HepG2 (cell line): ENCODE measurements at regions not wholly inside any gene's neighbourhood (a gene's known extent, or its start where the extent isn't known, plus 50 kb on each side); places are given as distances from the start of the nearest gene placed in this dataset.

Experiments used
- ATAC-seq: fragments of 200-7000 bp; cut with Tn5 transposase; 3 replicates; pipeline ENCODE4 v1.9.1; 2020; ENCODE audit warnings: mild to moderate bottlenecking, moderate library complexity
- BruUV-seq: library from RNA; stranded (reverse); fragments of 400-500 nt; replicated peaks from 2 replicates; lab custom pipeline; 2021; lab: Mats Ljungman, UMichigan
- CTCF ChIA-PET: fragments of 300-600 bp; formaldehyde crosslinking; extraction: SDS; loops from one replicate; lab custom pipeline; 2021; ENCODE audit warnings: low total read pairs, inconsistent platforms, low intra/inter-chr PET ratio; lab: Yijun Ruan, JAX
- POLR2A ChIA-PET: fragments of 350-600 bp; sonication (Branson Sonifier 250); formaldehyde crosslinking; loops from one replicate; lab custom pipeline; 2020; ENCODE audit warnings: antibody characterized with exemption, inconsistent platforms; lab: Yijun Ruan, JAX
- DNase-seq: peaks from one replicate; pipeline ENCODE4 v3.0.0-alpha.2; 2015; ENCODE audit warnings: low spot score
- FAIRE-seq: peaks from 3 replicates; lab custom pipeline; 2011; peaks lifted over from hg19 to GRCh38; lab: Jason Lieb, UNC
- H2AFZ ChIP-seq: one replicate; pipeline ENCODE4 v1.6.1; 2011; ENCODE audit warnings: low read length, inconsistent platforms
- H3K27ac ChIP-seq: fragments of 300-600 bp; 3 replicates; pipeline ENCODE4 v1.8.0; 2011; ENCODE audit warnings: mixed run types, mild to moderate bottlenecking, mixed read lengths, low read length, inconsistent platforms; ENCODE audit not compliant: insufficient read depth; ENCODE audit errors: extremely low read length
- H3K27me3 ChIP-seq, 2 experiments: fragments of 200-600 bp in 1 of 2; 2 replicates in 1 of 2; 3 replicates in 1 of 2; pipeline versions ENCODE4 v1.6.0 to v1.8.0; 2011; ENCODE audit warnings: low read length in 2 of 2, mild to moderate bottlenecking in 2 of 2, moderate library complexity in 2 of 2, inconsistent platforms in 1 of 2; ENCODE audit not compliant: insufficient read depth in 2 of 2, control insufficient read depth in 1 of 2
- H3K36me3 ChIP-seq, 2 experiments: fragments of 200-600 bp in 1 of 2; replicated peaks in 1 of 2; 2 replicates in 1 of 2; 3 replicates in 1 of 2; pipeline versions ENCODE4 v1.5.1 to v1.8.0; 2011; ENCODE audit warnings: low read length in 2 of 2, inconsistent platforms in 1 of 2; ENCODE audit not compliant: insufficient read depth in 2 of 2, control insufficient read depth in 1 of 2
- H3K4me1 ChIP-seq: 2 replicates; pipeline ENCODE4 v1.5.1; 2012; ENCODE audit warnings: low read length, inconsistent platforms; ENCODE audit not compliant: insufficient read depth
- H3K4me2 ChIP-seq: 2 replicates; pipeline ENCODE4 v1.6.0; 2011; ENCODE audit warnings: low read depth, low read length, inconsistent platforms
- H3K4me3 ChIP-seq, 3 experiments: fragments of 200-600 bp in 1 of 3; sonication (generic), shearing (Covaris generic) in 1 of 3; replicated peaks in 1 of 3; 2 replicates each; pipeline ENCODE4 v1.5.1; 2011 to 2016; ENCODE audit warnings: low read length in 3 of 3, inconsistent platforms in 2 of 3, low read depth in 2 of 3, mild to moderate bottlenecking in 2 of 3, control low read depth in 1 of 3, mixed read lengths in 1 of 3; ENCODE audit not compliant: insufficient read depth in 1 of 3
- H3K79me2 ChIP-seq: one replicate; pipeline ENCODE4 v1.6.1; 2011; ENCODE audit warnings: low read length, inconsistent platforms; ENCODE audit not compliant: insufficient read depth
- H3K9ac ChIP-seq: 2 replicates; pipeline ENCODE4 v1.6.0; 2011; ENCODE audit warnings: mild to moderate bottlenecking, low read depth, low read length, inconsistent platforms; ENCODE audit not compliant: insufficient read depth
- H3K9me3 ChIP-seq: 2 replicates; pipeline ENCODE4 v1.5.1; 2012; ENCODE audit warnings: mild to moderate bottlenecking, low read length
- H4K20me1 ChIP-seq: 2 replicates; pipeline ENCODE4 v1.6.0; 2011; ENCODE audit warnings: inconsistent platforms, mild to moderate bottlenecking, low read length, moderate library complexity; ENCODE audit not compliant: insufficient read depth
- GLMP ChIP-seq: sonication (generic); formaldehyde crosslinking; IDR thresholded peaks from 2 replicates; pipeline ENCODE4 v1.9.0; 2021; ENCODE audit warnings: missing genetic modification reagents, mild to moderate bottlenecking, borderline replicate concordance
- GTF2F1 ChIP-seq: fragments of 150-350 bp; IDR thresholded peaks from 2 replicates; pipeline ENCODE4 v1.6.1; 2014; ENCODE audit warnings: low read length
- NFE2 ChIP-seq: sonication (generic); formaldehyde crosslinking; IDR thresholded peaks from 2 replicates; pipeline ENCODE4 v1.4.0; 2020; ENCODE audit warnings: missing genetic modification reagents
- NFE2L2 ChIP-seq: fragments of 150-350 bp; IDR thresholded peaks from 2 replicates; pipeline ENCODE4 v1.6.1; 2014; ENCODE audit warnings: low read length
- POLR2A ChIP-seq, 2 experiments: IDR thresholded peaks; 2 replicates each; pipeline ENCODE4 v1.6.1; 2011; ENCODE audit warnings: low read depth in 2 of 2, low read length in 2 of 2, mild to moderate bottlenecking in 1 of 2, moderate library complexity in 1 of 2; ENCODE audit not compliant: insufficient read depth in 1 of 2
- STAG1 ChIP-seq: sonication (generic); formaldehyde crosslinking; IDR thresholded peaks from 2 replicates; pipeline ENCODE4 v1.4.0; 2020; ENCODE audit warnings: missing genetic modification reagents
- ZNF619 ChIP-seq: sonication (generic); formaldehyde crosslinking; IDR thresholded peaks from 2 replicates; pipeline ENCODE4 v1.4.0; 2020; ENCODE audit warnings: mild to moderate bottlenecking, missing genetic modification reagents
- WGBS: methylation state at CpG from one replicate; pipeline ENCODE4 v1.1.6; 2017; ENCODE audit warnings: low lambda C conversion rate; 5-methylcytosine and 5-hydroxymethylcytosine counted together
- in situ Hi-C: cut with HindIII; loops from 2 replicates; pipeline ENCODE4 v1.10.0; 2017; ENCODE audit warnings: low pct_unique_long_range_greater_than_20kb; ENCODE audit not compliant: extremely low pct_ligation_motif_present
- intact Hi-C: fragments of 100-400 bp; cut with micrococcal nuclease; formaldehyde crosslinking; loops from one replicate; pipeline ENCODE4 v1.10.0; 2022; ENCODE audit not compliant: unreplicated experiment
- TF ChIP-seq, protein P1 (sequence below): sonication (generic); formaldehyde crosslinking; IDR thresholded peaks from 2 replicates; pipeline ENCODE4 v1.5.0; 2020; ENCODE audit warnings: mild to moderate bottlenecking, missing genetic modification reagents, moderate library complexity

- in situ Hi-C loops (no loop called here), intact Hi-C loops (no loop called here)
- POLR2A ChIA-PET: no interaction called here
- Histone ChIP-seq H3K27ac (no peak overlapping the region), H3K4me2 (no peak overlapping the region), H3K36me3 (no peaks in the 10 kb centered on the region), H3K4me3 (no peak overlapping the region), H3K27me3 (no peaks in the 10 kb centered on the region), H4K20me1 (no peaks in the 10 kb centered on the region), H3K4me1 (no peaks in the 10 kb centered on the region), H3K9me3 (no peaks in the 10 kb centered on the region), H3K79me2 (no peaks in the 10 kb centered on the region), H2AFZ (no peak overlapping the region), H3K9ac (no peak overlapping the region)
- no TSS peak for BruUV-seq
- WGBS: 0% methylated on average over 2 of the region's 2 CpGs
- peak; percentile 12 for FAIRE-seq
- DNase-seq: peak; percentile 6
- ATAC-seq: no peak
- TF ChIP-seq STAG1 (CRISPR knock-in tag): peak; percentile 60
- TF ChIP-seq GTF2F1: no peak
- TF ChIP-seq POLR2A (IDR thresholded peaks at IDR 0.05; ENCODE audit: insufficient read depth in 1 of 2, low read depth in 2 of 2, low read length in 2 of 2): no peak
- TF ChIP-seq, protein P1, sequence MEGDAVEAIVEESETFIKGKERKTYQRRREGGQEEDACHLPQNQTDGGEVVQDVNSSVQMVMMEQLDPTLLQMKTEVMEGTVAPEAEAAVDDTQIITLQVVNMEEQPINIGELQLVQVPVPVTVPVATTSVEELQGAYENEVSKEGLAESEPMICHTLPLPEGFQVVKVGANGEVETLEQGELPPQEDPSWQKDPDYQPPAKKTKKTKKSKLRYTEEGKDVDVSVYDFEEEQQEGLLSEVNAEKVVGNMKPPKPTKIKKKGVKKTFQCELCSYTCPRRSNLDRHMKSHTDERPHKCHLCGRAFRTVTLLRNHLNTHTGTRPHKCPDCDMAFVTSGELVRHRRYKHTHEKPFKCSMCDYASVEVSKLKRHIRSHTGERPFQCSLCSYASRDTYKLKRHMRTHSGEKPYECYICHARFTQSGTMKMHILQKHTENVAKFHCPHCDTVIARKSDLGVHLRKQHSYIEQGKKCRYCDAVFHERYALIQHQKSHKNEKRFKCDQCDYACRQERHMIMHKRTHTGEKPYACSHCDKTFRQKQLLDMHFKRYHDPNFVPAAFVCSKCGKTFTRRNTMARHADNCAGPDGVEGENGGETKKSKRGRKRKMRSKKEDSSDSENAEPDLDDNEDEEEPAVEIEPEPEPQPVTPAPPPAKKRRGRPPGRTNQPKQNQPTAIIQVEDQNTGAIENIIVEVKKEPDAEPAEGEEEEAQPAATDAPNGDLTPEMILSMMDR (CRISPR knock-in tag): peak; percentile 58
- CTCF ChIA-PET: no interaction called here
Observed at GRCh38 chr9:12464910-12465512, 228.2 kb upstream of the TYRP1 start.

DNA sequence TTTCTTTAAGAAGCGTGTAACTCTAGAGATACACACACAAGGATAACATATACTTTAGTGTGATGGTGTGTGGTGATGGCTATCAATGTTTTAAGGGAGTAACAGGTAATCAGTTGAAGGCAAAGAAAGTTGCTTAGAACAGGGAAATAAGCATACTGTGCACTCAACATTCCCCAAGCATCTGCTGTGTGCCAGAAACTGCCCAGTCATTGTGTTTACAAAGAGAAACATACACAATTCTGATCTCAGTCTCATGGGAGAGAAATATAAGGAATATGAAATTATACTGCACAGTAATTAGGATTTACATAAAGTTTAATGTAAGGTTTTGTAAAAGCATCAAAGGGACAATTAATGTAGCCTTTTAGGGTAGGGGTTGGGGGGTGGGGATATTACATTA lies 224.1 kb upstream of the TYRP1 start:
- Histone ChIP-seq H3K4me1 (no peaks in the 10 kb centered on the region), H3K27me3 (no peaks in the 10 kb centered on the region), H3K4me3 (no peak overlapping the region), H3K9ac (no peak overlapping the region), H3K36me3 (no peaks in the 10 kb centered on the region), H3K4me2 (no peak overlapping the region), H3K27ac (no peak overlapping the region), H4K20me1 (no peaks in the 10 kb centered on the region), H2AFZ (no peak overlapping the region)
- CTCF ChIA-PET: no interaction called here
- no peak for DNase-seq
- TF ChIP-seq NFE2L2 (peak; percentile 74), NFE2 (CRISPR knock-in tag) (peak; percentile 22; the same call in 1 of the 2 replicates), ZNF619 (no peak), GLMP (CRISPR knock-in tag) (no peak)
- TF ChIP-seq, all 625 proteins: peak for 2
- Histone ChIP-seq H3K79me2 (no peaks in the 10 kb centered on the region), H3K9me3 (no peaks in the 10 kb centered on the region)
- POLR2A ChIA-PET: no interaction called here
- in situ Hi-C loops (no loop called here), intact Hi-C loops (no loop called here)
- ATAC-seq (no peak), FAIRE-seq (no peak)
- BruUV-seq: no TSS peak
- 9% methylated on average over 1 of the region's 1 CpG for WGBS
